HFF-Myc (cell line): ENCODE measurements at regions not wholly inside any gene's neighbourhood (a gene's known extent, or its start where the extent isn't known, plus 50 kb on each side); places are given as distances from the start of the nearest gene placed in this dataset.

Experiments used
- DNase-seq: peaks from one replicate; pipeline ENCODE4 v3.0.0-alpha.2; 2011; ENCODE audit warnings: low read depth; ENCODE audit errors: extremely low read depth
- H3K4me3 ChIP-seq: replicated peaks from 2 replicates; pipeline ENCODE4 v1.5.1; 2011; ENCODE audit warnings: low read depth, mild to moderate bottlenecking, control low read depth, low read length
- TF ChIP-seq, protein P1 (sequence below): IDR thresholded peaks from 2 replicates; pipeline ENCODE4 v1.5.1; 2012; ENCODE audit warnings: mild to moderate bottlenecking, low read depth, low read length, control low read depth; ENCODE audit errors: missing control alignments

DNA sequence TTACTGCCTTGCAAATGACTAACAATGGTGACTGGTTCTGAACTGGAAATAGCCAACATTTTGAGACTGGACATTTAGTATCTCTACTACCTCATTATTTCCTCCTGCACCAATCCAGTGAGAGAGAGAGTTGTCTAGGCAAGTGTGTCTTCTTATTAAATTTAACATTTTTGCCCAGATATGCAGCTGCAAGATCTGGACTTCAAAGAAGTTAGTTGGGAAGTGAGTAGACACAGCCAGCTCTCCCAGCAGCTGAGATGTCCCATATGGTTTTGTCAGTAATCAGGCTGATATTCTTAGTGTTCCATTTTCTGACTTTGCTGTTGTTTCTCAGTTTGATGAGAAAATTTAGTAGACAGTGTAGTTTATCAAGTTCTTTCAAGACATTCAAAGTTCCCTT, 1778.8 kb upstream of the CDH6 start:
- DNase-seq, result no peak
- no peak overlapping the region for H3K4me3 ChIP-seq
- TF ChIP-seq, protein P1, sequence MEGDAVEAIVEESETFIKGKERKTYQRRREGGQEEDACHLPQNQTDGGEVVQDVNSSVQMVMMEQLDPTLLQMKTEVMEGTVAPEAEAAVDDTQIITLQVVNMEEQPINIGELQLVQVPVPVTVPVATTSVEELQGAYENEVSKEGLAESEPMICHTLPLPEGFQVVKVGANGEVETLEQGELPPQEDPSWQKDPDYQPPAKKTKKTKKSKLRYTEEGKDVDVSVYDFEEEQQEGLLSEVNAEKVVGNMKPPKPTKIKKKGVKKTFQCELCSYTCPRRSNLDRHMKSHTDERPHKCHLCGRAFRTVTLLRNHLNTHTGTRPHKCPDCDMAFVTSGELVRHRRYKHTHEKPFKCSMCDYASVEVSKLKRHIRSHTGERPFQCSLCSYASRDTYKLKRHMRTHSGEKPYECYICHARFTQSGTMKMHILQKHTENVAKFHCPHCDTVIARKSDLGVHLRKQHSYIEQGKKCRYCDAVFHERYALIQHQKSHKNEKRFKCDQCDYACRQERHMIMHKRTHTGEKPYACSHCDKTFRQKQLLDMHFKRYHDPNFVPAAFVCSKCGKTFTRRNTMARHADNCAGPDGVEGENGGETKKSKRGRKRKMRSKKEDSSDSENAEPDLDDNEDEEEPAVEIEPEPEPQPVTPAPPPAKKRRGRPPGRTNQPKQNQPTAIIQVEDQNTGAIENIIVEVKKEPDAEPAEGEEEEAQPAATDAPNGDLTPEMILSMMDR, result no peak

DNA sequence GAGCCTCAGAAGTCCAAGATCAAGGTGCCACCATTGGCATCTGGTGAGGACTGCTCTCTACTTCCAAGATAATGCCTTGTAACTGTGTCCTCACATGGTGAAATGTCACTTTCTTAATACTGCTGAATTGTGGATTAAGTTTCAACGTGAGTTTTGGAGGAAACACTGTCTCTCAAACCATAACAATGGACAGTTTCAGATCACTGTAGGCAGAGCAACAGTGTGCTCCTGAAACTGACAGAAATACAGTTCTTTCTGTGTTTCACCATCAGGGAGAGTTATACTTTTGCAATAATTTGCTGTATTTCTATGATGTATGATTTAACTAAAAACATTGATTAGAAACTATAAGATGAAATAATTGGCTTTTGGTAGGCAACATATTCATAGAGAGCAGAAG, 1780.5 kb upstream of the CDH6 start:
- H3K4me3 ChIP-seq, result no peak overlapping the region

DNA sequence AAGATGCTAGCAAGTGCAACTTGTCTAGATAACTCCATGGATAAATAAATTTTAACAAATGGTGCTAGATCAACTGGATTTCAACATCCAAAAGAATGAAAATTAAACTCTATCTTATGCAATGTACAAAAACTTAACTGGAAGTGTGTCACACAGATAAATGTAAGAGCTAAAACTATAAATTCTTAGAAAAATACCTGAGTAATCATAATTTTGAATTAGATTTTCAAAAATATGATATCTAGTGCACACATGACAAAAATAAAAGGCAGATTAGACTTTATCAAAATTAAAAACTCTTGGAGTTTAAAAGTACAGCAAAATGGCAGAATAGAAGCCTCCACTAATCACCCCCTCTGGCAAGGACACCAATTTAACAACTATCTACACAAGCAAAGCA, 1791.2 kb upstream of the CDH6 start:
- DNase-seq, result no peak
- TF ChIP-seq, protein P1, result no peak
- H3K4me3 ChIP-seq, result no peak overlapping the region

More for the DNA sequence above, 1780.5 kb upstream of the CDH6 start:
- TF ChIP-seq, protein P1, result no peak
- DNase-seq, result no peak

DNA sequence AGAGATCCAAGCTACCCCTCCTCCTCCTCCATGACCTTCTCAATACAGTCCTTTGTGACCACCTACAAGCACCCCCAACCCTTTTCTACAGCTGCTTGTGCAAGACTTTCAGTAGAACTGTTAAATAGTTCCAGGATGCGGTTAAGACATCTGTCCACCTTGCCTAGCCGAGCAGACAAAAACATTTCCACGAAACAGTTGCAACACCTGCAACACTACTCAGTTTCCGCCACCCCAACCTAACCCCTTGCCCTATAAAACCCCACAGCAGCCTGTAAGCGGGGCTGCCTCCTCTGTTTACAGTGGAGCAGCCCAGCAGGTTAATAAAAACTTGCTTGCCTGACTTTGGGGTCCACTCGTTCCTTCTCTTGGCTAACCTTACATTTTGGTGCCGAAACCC, 1803.5 kb upstream of the CDH6 start:
- no peak for DNase-seq
- TF ChIP-seq, protein P1, result no peak
- H3K4me3 ChIP-seq, result no peak overlapping the region

DNA sequence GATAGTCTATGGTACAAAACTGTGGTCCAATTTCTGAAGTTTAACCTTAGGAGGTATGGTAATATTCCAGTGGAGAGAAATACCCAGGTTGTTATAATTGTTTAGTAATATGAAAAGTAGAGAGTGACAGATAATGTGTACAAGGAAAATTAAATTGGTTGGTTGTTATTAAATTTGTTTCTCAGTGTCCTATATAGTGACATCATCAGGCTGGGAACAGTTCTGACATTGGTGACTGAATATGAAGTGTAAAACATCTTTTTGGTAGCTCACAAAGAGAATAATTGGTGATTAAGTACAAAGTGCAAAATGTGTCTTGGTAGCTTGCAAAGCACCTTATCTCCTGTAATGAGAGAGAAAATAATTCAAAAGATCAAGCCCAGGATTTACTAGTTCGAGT, 1806.1 kb upstream of the CDH6 start:
- no peak overlapping the region for H3K4me3 ChIP-seq
- TF ChIP-seq, protein P1, result no peak
- DNase-seq, result no peak

DNA sequence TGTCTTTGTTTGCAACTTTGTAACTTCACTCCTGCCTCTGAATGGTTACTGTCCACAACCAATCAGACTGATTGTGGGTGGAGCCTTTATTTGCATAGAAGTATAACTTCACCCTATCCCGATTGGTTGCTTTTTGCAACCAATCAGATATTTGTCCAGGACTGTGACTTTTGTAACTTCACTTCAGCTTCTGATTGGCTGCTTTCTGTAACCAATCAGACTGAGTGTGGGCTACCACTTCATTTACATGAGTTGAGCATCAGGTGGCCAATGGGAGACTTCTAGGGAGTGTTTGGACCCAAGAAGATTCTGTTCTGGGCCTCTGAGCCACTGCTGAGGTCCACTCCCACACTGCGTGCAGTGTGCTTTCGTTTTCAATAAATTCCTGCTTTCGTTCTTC, 1810.7 kb upstream of the CDH6 start:
- H3K4me3 ChIP-seq, result no peak overlapping the region
- DNase-seq, result no peak
- TF ChIP-seq, protein P1, result no peak

DNA sequence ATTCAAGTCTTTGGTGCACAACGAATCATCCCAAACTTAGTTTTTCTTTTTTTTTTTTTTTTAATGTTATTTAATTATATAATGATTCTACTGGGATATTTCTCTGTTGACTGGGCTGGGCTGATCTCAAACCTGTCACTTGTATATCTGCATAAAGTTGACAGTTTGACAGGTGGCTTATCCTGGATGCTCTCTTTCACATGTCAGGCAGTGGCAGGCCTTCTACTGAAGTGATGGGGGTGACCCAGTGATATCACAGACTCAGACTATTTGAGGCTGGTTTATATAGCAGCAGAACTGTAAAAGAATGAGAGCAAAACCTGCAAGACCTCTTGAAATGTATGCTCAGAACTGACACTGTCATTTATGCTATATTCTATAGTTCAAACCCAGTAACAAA, 1813.5 kb upstream of the CDH6 start:
- TF ChIP-seq, protein P1, result no peak
- no peak for DNase-seq
- H3K4me3 ChIP-seq, result no peak overlapping the region
